Caco-2 (cell line): ENCODE measurements at regions not wholly inside any gene's neighbourhood (a gene's known extent, or its start where the extent isn't known, plus 50 kb on each side); places are given as distances from the start of the nearest gene placed in this dataset.

Experiments used
- BruUV-seq: library from RNA; stranded (reverse); fragments of 400-500 nt; replicated peaks from 2 replicates; lab custom pipeline; 2021; lab: Mats Ljungman, UMichigan
- CTCF ChIA-PET: fragments of 300-600 bp; sonication (Branson Sonifier 250); formaldehyde crosslinking; loops from one replicate; lab custom pipeline; 2022; ENCODE audit warnings: antibody characterized with exemption; lab: Charles Lee
- POLR2A ChIA-PET: fragments of 300-600 bp; sonication (Branson Sonifier 250); formaldehyde crosslinking; loops from one replicate; lab custom pipeline; 2022; ENCODE audit warnings: antibody characterized with exemption; lab: Charles Lee
- DNase-seq, 2 experiments: peaks; one replicate each; pipeline versions ENCODE4 v3.0.0 to v3.0.0-alpha.2; 2020 to 2022
- H3K27me3 ChIP-seq: replicated peaks from 2 replicates; pipeline ENCODE4 v1.6.0; 2011; ENCODE audit warnings: low read length; ENCODE audit not compliant: control insufficient read depth, insufficient read depth
- H3K36me3 ChIP-seq: 2 replicates; pipeline ENCODE4 v1.5.1; 2011; ENCODE audit warnings: low read length; ENCODE audit not compliant: control insufficient read depth, insufficient read depth
- H3K4me1 ChIP-seq: fragments of 250-450 bp; sonication (Bioruptor Pico); 2 replicates; pipeline ENCODE4 v1.5.1; 2020; ENCODE audit warnings: mild to moderate bottlenecking
- H3K4me3 ChIP-seq: 2 replicates; pipeline ENCODE4 v1.5.1; 2011; ENCODE audit warnings: low read depth, mild to moderate bottlenecking, control low read depth, low read length
- H3K9me3 ChIP-seq: fragments of 250-450 bp; sonication (Bioruptor Pico); 2 replicates; pipeline ENCODE4 v1.5.1; 2020; ENCODE audit warnings: mild to moderate bottlenecking, moderate library complexity
- H3K27ac Mint-ChIP-seq: one replicate; pipeline ENCODE4 v1.8.0; 2022; ENCODE audit warnings: mixed read lengths; ENCODE audit not compliant: unreplicated experiment
- H3K27me3 Mint-ChIP-seq: one replicate; pipeline ENCODE4 v1.8.0; 2022; ENCODE audit warnings: mixed read lengths; ENCODE audit not compliant: insufficient read depth, unreplicated experiment
- H3K36me3 Mint-ChIP-seq: one replicate; pipeline ENCODE4 v1.8.0; 2022; ENCODE audit warnings: mild to moderate bottlenecking, mixed read lengths; ENCODE audit not compliant: insufficient read depth, unreplicated experiment
- H3K4me1 Mint-ChIP-seq: one replicate; pipeline ENCODE4 v1.8.0; 2022; ENCODE audit warnings: low read depth, mixed read lengths; ENCODE audit not compliant: unreplicated experiment
- H3K4me3 Mint-ChIP-seq: one replicate; pipeline ENCODE4 v1.8.0; 2022; ENCODE audit warnings: mild to moderate bottlenecking, moderate library complexity, mixed read lengths; ENCODE audit not compliant: unreplicated experiment
- H3K9me3 Mint-ChIP-seq: one replicate; pipeline ENCODE4 v1.8.0; 2022; ENCODE audit warnings: mixed read lengths; ENCODE audit not compliant: unreplicated experiment
- CTCF ChIP-seq, 2 experiments: fragments of 200-600 bp in 1 of 2; IDR thresholded peaks; 1 replicate in 1 of 2; 2 replicates in 1 of 2; pipeline versions ENCODE4 v1.5.1 to v1.8.0; 2011 to 2022; ENCODE audit warnings: antibody characterized with exemption in 1 of 2, control low read depth in 1 of 2, inconsistent platforms in 1 of 2, low read depth in 1 of 2, low read length in 1 of 2, mild to moderate bottlenecking in 1 of 2, moderate library complexity in 1 of 2; ENCODE audit not compliant: insufficient read depth in 1 of 2, severe bottlenecking in 1 of 2, unreplicated experiment in 1 of 2
- intact Hi-C: fragments of 100-400 bp; cut with micrococcal nuclease; formaldehyde crosslinking; loops from one replicate; pipeline ENCODE4 v1.10.0; 2022; ENCODE audit not compliant: unreplicated experiment

- no peak overlapping the region for H3K27ac Mint-ChIP-seq
- TF ChIP-seq CTCF (IDR thresholded peaks at IDR 0.05; ENCODE audit: insufficient read depth in 1 of 2, low read depth in 1 of 2, low read length in 1 of 2, severe bottlenecking in 1 of 2, unreplicated experiment in 1 of 2): no peak
- peaks cover 10% of the 10 kb centered on the region for H3K27me3 Mint-ChIP-seq
- Histone ChIP-seq H3K9me3 (no peaks in the 10 kb centered on the region), H3K27me3 (no peaks in the 10 kb centered on the region), H3K36me3 (no peaks in the 10 kb centered on the region), H3K4me1 (no peaks in the 10 kb centered on the region), H3K4me3 (no peak overlapping the region)
- ChIA-PET POLR2A (no interaction called here), CTCF (no interaction called here)
- DNase-seq: no peak
- H3K36me3 Mint-ChIP-seq: no peaks in the 10 kb centered on the region
- no peaks in the 10 kb centered on the region for H3K4me1 Mint-ChIP-seq
- intact Hi-C loops: no loop called here
- H3K9me3 Mint-ChIP-seq: no peaks in the 10 kb centered on the region
- H3K4me3 Mint-ChIP-seq: no peak overlapping the region
- no TSS peak for BruUV-seq
Observed at GRCh38 chr15:37298271-37298670, 197.9 kb upstream of the MEIS2 start.

GRCh38 chr15:37339437-37339836, 239.1 kb upstream of the MEIS2 start:
- intact Hi-C loops: no loop called here
- no peaks in the 10 kb centered on the region for H3K9me3 Mint-ChIP-seq
- no peak overlapping the region for H3K27ac Mint-ChIP-seq
- no peak for TF ChIP-seq CTCF (IDR thresholded peaks at IDR 0.05; ENCODE audit: insufficient read depth in 1 of 2, low read depth in 1 of 2, low read length in 1 of 2, severe bottlenecking in 1 of 2, unreplicated experiment in 1 of 2)
- no peaks in the 10 kb centered on the region for H3K36me3 Mint-ChIP-seq
- ChIA-PET CTCF (no interaction called here), POLR2A (no interaction called here)
- no peaks in the 10 kb centered on the region for H3K4me1 Mint-ChIP-seq
- no peaks in the 10 kb centered on the region for H3K36me3 ChIP-seq
- no peak overlapping the region for H3K4me3 ChIP-seq
- H3K27me3 Mint-ChIP-seq: peaks cover 5% of the 10 kb centered on the region
- H3K4me1 ChIP-seq: no peaks in the 10 kb centered on the region
- H3K9me3 ChIP-seq: no peaks in the 10 kb centered on the region
- no peak for DNase-seq
- no peak overlapping the region for H3K4me3 Mint-ChIP-seq
- no TSS peak for BruUV-seq
- no peaks in the 10 kb centered on the region for H3K27me3 ChIP-seq

GRCh38 chr15:37339856-37340255, 239.5 kb upstream of the MEIS2 start:
- POLR2A ChIA-PET: no interaction called here
- Histone ChIP-seq H3K4me3 (no peak overlapping the region), H3K36me3 (no peaks in the 10 kb centered on the region), H3K4me1 (no peaks in the 10 kb centered on the region), H3K27me3 (no peaks in the 10 kb centered on the region), H3K9me3 (no peaks in the 10 kb centered on the region)
- no peaks in the 10 kb centered on the region for H3K4me1 Mint-ChIP-seq
- intact Hi-C loops: no loop called here
- peaks cover 5% of the 10 kb centered on the region for H3K27me3 Mint-ChIP-seq
- H3K4me3 Mint-ChIP-seq: no peak overlapping the region
- no peaks in the 10 kb centered on the region for H3K36me3 Mint-ChIP-seq
- CTCF ChIA-PET: no interaction called here
- no peak overlapping the region for H3K27ac Mint-ChIP-seq
- BruUV-seq: no TSS peak
- no peak for TF ChIP-seq CTCF (IDR thresholded peaks at IDR 0.05; ENCODE audit: insufficient read depth in 1 of 2, low read depth in 1 of 2, low read length in 1 of 2, severe bottlenecking in 1 of 2, unreplicated experiment in 1 of 2)
- DNase-seq: no peak
- no peaks in the 10 kb centered on the region for H3K9me3 Mint-ChIP-seq
